GM21447 (cell line): ENCODE measurements at regions not wholly inside any gene's neighbourhood (a gene's known extent, or its start where the extent isn't known, plus 50 kb on each side); places are given as distances from the start of the nearest gene placed in this dataset.
"Not testable (repeated sequence)": the region's sequence is repeated elsewhere in the genome, so short reads cannot be mapped to it uniquely, and the experiment has no call there.

Experiments used
- ATAC-seq: cut with Tn5 transposase; IDR thresholded peaks from one replicate; pipeline ENCODE4 v1.9.1; 2021; ENCODE audit not compliant: unreplicated experiment

GRCh38 chrX:44675362-44676024, 132.8 kb upstream of the FUNDC1 start:
- no peak for ATAC-seq

GRCh38 chrX:44674906-44675305, 132.2 kb upstream of the FUNDC1 start:
- no peak for ATAC-seq

GRCh38 chrX:44669626-44670025, 127.0 kb upstream of the FUNDC1 start:
- no peak for ATAC-seq

GRCh38 chrX:44667771-44668170, 125.1 kb upstream of the FUNDC1 start:
- ATAC-seq: no peak

- ATAC-seq: not testable (repeated sequence)
Observed at GRCh38 chrX:44657718-44658246, 115.1 kb upstream of the FUNDC1 start.

- ATAC-seq: no peak
Observed at GRCh38 chrX:44651358-44651757, 108.7 kb upstream of the FUNDC1 start.

GRCh38 chrX:44643723-44644122, 101.1 kb upstream of the FUNDC1 start:
- no peak for ATAC-seq

- ATAC-seq: no peak
Observed at GRCh38 chrX:44637282-44637681, 94.6 kb upstream of the FUNDC1 start.

- ATAC-seq: no peak
Observed at GRCh38 chrX:44621078-44621477, 78.4 kb upstream of the FUNDC1 start.

- ATAC-seq: no peak
Observed at GRCh38 chrX:44619039-44619438, 76.4 kb upstream of the FUNDC1 start.

GRCh38 chrX:44596277-44596676, 53.6 kb upstream of the FUNDC1 start:
- peak; percentile 90 for ATAC-seq
